Loucy (cell line): ENCODE measurements at regions not wholly inside any gene's neighbourhood (a gene's known extent, or its start where the extent isn't known, plus 50 kb on each side); places are given as distances from the start of the nearest gene placed in this dataset.

Source experiments
- H2AFZ ChIP-seq: fragments of 200-600 bp; sonication (generic); 2 replicates; pipeline ENCODE4 v1.6.0; 2016; ENCODE audit warnings: antibody characterized with exemption, mild to moderate bottlenecking, low read length, moderate library complexity
- H3F3A ChIP-seq: fragments of 200-600 bp; 2 replicates; pipeline ENCODE4 v1.6.0; 2016; ENCODE audit warnings: antibody characterized with exemption, low read depth, mild to moderate bottlenecking
- H3K27me3 ChIP-seq: fragments of 200-600 bp; sonication (generic); 2 replicates; pipeline ENCODE4 v1.6.1; 2014; ENCODE audit warnings: low read length, mild to moderate bottlenecking; ENCODE audit not compliant: insufficient read depth, poor library complexity, severe bottlenecking
- H3K36me3 ChIP-seq: fragments of 200-600 bp; sonication (generic); 2 replicates; pipeline ENCODE4 v1.6.1; 2016; ENCODE audit warnings: low read length; ENCODE audit not compliant: insufficient read depth
- H3K4me1 ChIP-seq: fragments of 200-600 bp; sonication (generic); 2 replicates; pipeline ENCODE4 v1.5.1; 2014; ENCODE audit warnings: low read length, mild to moderate bottlenecking; ENCODE audit not compliant: insufficient read depth, poor library complexity, severe bottlenecking
- H3K4me2 ChIP-seq: fragments of 200-600 bp; sonication (generic); 2 replicates; pipeline ENCODE4 v1.6.0; 2014; ENCODE audit warnings: antibody characterized with exemption, low read length, low read depth, mild to moderate bottlenecking; ENCODE audit not compliant: poor library complexity, severe bottlenecking
- H3K4me3 ChIP-seq: fragments of 200-600 bp; sonication (generic); 2 replicates; pipeline ENCODE4 v1.5.1; 2014; ENCODE audit warnings: low read length, mild to moderate bottlenecking, mixed read lengths; ENCODE audit not compliant: poor library complexity, severe bottlenecking
- H3K79me2 ChIP-seq: fragments of 200-600 bp; sonication (generic); 2 replicates; pipeline ENCODE4 v1.6.1; 2014; ENCODE audit warnings: low read length; ENCODE audit not compliant: insufficient read depth
- H3K9ac ChIP-seq: fragments of 200-600 bp; sonication (generic); 2 replicates; pipeline ENCODE4 v1.6.0; 2014; ENCODE audit warnings: mild to moderate bottlenecking, low read depth, low read length, moderate library complexity; ENCODE audit not compliant: poor library complexity, severe bottlenecking
- H3K9me2 ChIP-seq: fragments of 200-600 bp; sonication (generic); replicated peaks from 2 replicates; pipeline ENCODE4 v1.6.1; 2016; ENCODE audit warnings: low read depth, low read length, mixed read lengths
- H3K9me3 ChIP-seq: fragments of 200-600 bp; sonication (generic); 2 replicates; pipeline ENCODE4 v1.6.1; 2014; ENCODE audit warnings: mild to moderate bottlenecking, antibody characterized with exemption, low read length, low read depth; ENCODE audit not compliant: insufficient read depth
- H4K20me1 ChIP-seq: fragments of 200-600 bp; sonication (generic); 2 replicates; pipeline ENCODE4 v1.6.0; 2014; ENCODE audit warnings: antibody characterized with exemption, low read length, mild to moderate bottlenecking; ENCODE audit not compliant: insufficient read depth, poor library complexity, severe bottlenecking
- EZH2phosphoT487 ChIP-seq: fragments of 200-600 bp; IDR thresholded peaks from 2 replicates; pipeline ENCODE4 v1.6.1; 2018; ENCODE audit warnings: antibody characterized with exemption, mild to moderate bottlenecking, moderate library complexity, borderline replicate concordance
- TF ChIP-seq, protein P1 (sequence below): fragments of 200-600 bp; sonication (generic); conservative IDR thresholded peaks from 2 replicates; pipeline ENCODE4 v1.5.1; 2014; ENCODE audit warnings: mild to moderate bottlenecking, antibody characterized with exemption, low read length

DNA sequence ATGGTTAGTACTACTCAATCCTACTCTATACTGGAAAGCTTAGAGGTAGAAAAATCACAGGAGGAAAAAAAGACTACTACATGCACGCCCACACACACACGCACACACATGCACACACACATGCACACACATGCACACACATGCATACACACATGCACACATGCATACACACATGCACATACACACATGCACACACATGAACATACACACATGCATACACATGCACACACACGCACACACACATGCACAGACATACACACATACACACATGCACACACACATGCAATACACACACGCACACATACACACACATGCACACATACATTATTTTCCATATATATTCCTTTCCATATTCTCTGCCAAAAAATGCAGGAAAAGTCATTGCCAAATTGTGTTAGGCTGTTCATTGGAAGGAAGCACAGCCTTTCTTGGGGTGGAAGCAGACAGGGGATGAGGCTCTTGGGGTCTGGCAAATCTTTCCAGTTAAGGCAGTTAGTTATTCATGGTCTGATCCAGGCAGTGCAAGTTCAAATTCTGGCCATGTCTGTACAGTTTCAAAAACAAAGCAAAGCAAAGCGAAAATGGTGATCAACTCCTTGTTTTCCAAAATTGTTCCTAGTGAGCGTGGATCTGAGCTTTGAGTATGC is 187.9 kb upstream of the EGFLAM start:
- no peaks in the 10 kb centered on the region for H4K20me1 ChIP-seq
- H3K4me3 ChIP-seq, result no peak overlapping the region
- no peaks in the 10 kb centered on the region for H3F3A ChIP-seq
- H3K9ac ChIP-seq, result no peak overlapping the region
- no peaks in the 10 kb centered on the region for H3K79me2 ChIP-seq
- TF ChIP-seq, protein P1, sequence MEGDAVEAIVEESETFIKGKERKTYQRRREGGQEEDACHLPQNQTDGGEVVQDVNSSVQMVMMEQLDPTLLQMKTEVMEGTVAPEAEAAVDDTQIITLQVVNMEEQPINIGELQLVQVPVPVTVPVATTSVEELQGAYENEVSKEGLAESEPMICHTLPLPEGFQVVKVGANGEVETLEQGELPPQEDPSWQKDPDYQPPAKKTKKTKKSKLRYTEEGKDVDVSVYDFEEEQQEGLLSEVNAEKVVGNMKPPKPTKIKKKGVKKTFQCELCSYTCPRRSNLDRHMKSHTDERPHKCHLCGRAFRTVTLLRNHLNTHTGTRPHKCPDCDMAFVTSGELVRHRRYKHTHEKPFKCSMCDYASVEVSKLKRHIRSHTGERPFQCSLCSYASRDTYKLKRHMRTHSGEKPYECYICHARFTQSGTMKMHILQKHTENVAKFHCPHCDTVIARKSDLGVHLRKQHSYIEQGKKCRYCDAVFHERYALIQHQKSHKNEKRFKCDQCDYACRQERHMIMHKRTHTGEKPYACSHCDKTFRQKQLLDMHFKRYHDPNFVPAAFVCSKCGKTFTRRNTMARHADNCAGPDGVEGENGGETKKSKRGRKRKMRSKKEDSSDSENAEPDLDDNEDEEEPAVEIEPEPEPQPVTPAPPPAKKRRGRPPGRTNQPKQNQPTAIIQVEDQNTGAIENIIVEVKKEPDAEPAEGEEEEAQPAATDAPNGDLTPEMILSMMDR, result no peak
- TF ChIP-seq EZH2phosphoT487, result no peak
- H3K9me2 ChIP-seq, result no peaks in the 10 kb centered on the region
- no peaks in the 10 kb centered on the region for H3K36me3 ChIP-seq
- no peaks in the 10 kb centered on the region for H3K27me3 ChIP-seq
- H2AFZ ChIP-seq, result no peak overlapping the region
- H3K4me1 ChIP-seq, result no peaks in the 10 kb centered on the region
- H3K9me3 ChIP-seq, result no peaks in the 10 kb centered on the region
- no peak overlapping the region for H3K4me2 ChIP-seq

- Histone ChIP-seq H2AFZ (no peak overlapping the region), H3K9me3 (no peaks in the 10 kb centered on the region), H3K36me3 (no peaks in the 10 kb centered on the region), H3K27me3 (no peaks in the 10 kb centered on the region), H3K4me3 (no peak overlapping the region), H3F3A (no peaks in the 10 kb centered on the region), H3K79me2 (no peaks in the 10 kb centered on the region), H3K9ac (no peak overlapping the region), H3K4me1 (no peaks in the 10 kb centered on the region), H3K9me2 (no peaks in the 10 kb centered on the region), H4K20me1 (no peaks in the 10 kb centered on the region), H3K4me2 (no peak overlapping the region)
- no peak for TF ChIP-seq EZH2phosphoT487
- TF ChIP-seq, protein P1, result no peak
These were observed 189.0 kb upstream of the EGFLAM start for GRCh38 chr5:38069360-38069759.

GRCh38 chr5:38060354-38060753 is 198.0 kb upstream of the EGFLAM start:
- TF ChIP-seq, protein P1, result no peak
- TF ChIP-seq EZH2phosphoT487, result no peak
- H3F3A ChIP-seq, result no peaks in the 10 kb centered on the region
- no peaks in the 10 kb centered on the region for H3K79me2 ChIP-seq
- H3K9me3 ChIP-seq, result no peaks in the 10 kb centered on the region
- no peak overlapping the region for H3K9ac ChIP-seq
- no peaks in the 10 kb centered on the region for H3K36me3 ChIP-seq
- H3K4me2 ChIP-seq, result no peak overlapping the region
- no peak overlapping the region for H2AFZ ChIP-seq
- H3K9me2 ChIP-seq, result no peaks in the 10 kb centered on the region
- H3K27me3 ChIP-seq, result no peaks in the 10 kb centered on the region
- H3K4me1 ChIP-seq, result no peaks in the 10 kb centered on the region
- H4K20me1 ChIP-seq, result no peaks in the 10 kb centered on the region
- no peak overlapping the region for H3K4me3 ChIP-seq
